Loucy (cell line): ENCODE measurements at regions not wholly inside any gene's neighbourhood (a gene's known extent, or its start where the extent isn't known, plus 50 kb on each side); places are given as distances from the start of the nearest gene placed in this dataset.

Experiments used
- H2AFZ ChIP-seq: fragments of 200-600 bp; sonication (generic); 2 replicates; pipeline ENCODE4 v1.6.0; 2016; ENCODE audit warnings: antibody characterized with exemption, mild to moderate bottlenecking, low read length, moderate library complexity
- H3F3A ChIP-seq: fragments of 200-600 bp; 2 replicates; pipeline ENCODE4 v1.6.0; 2016; ENCODE audit warnings: antibody characterized with exemption, low read depth, mild to moderate bottlenecking
- H3K27me3 ChIP-seq: fragments of 200-600 bp; sonication (generic); 2 replicates; pipeline ENCODE4 v1.6.1; 2014; ENCODE audit warnings: low read length, mild to moderate bottlenecking; ENCODE audit not compliant: insufficient read depth, poor library complexity, severe bottlenecking
- H3K36me3 ChIP-seq: fragments of 200-600 bp; sonication (generic); 2 replicates; pipeline ENCODE4 v1.6.1; 2016; ENCODE audit warnings: low read length; ENCODE audit not compliant: insufficient read depth
- H3K4me1 ChIP-seq: fragments of 200-600 bp; sonication (generic); 2 replicates; pipeline ENCODE4 v1.5.1; 2014; ENCODE audit warnings: low read length, mild to moderate bottlenecking; ENCODE audit not compliant: insufficient read depth, poor library complexity, severe bottlenecking
- H3K4me2 ChIP-seq: fragments of 200-600 bp; sonication (generic); 2 replicates; pipeline ENCODE4 v1.6.0; 2014; ENCODE audit warnings: antibody characterized with exemption, low read length, low read depth, mild to moderate bottlenecking; ENCODE audit not compliant: poor library complexity, severe bottlenecking
- H3K4me3 ChIP-seq: fragments of 200-600 bp; sonication (generic); 2 replicates; pipeline ENCODE4 v1.5.1; 2014; ENCODE audit warnings: low read length, mild to moderate bottlenecking, mixed read lengths; ENCODE audit not compliant: poor library complexity, severe bottlenecking
- H3K79me2 ChIP-seq: fragments of 200-600 bp; sonication (generic); 2 replicates; pipeline ENCODE4 v1.6.1; 2014; ENCODE audit warnings: low read length; ENCODE audit not compliant: insufficient read depth
- H3K9ac ChIP-seq: fragments of 200-600 bp; sonication (generic); 2 replicates; pipeline ENCODE4 v1.6.0; 2014; ENCODE audit warnings: mild to moderate bottlenecking, low read depth, low read length, moderate library complexity; ENCODE audit not compliant: poor library complexity, severe bottlenecking
- H3K9me2 ChIP-seq: fragments of 200-600 bp; sonication (generic); replicated peaks from 2 replicates; pipeline ENCODE4 v1.6.1; 2016; ENCODE audit warnings: low read depth, low read length, mixed read lengths
- H3K9me3 ChIP-seq: fragments of 200-600 bp; sonication (generic); 2 replicates; pipeline ENCODE4 v1.6.1; 2014; ENCODE audit warnings: mild to moderate bottlenecking, antibody characterized with exemption, low read length, low read depth; ENCODE audit not compliant: insufficient read depth
- H4K20me1 ChIP-seq: fragments of 200-600 bp; sonication (generic); 2 replicates; pipeline ENCODE4 v1.6.0; 2014; ENCODE audit warnings: antibody characterized with exemption, low read length, mild to moderate bottlenecking; ENCODE audit not compliant: insufficient read depth, poor library complexity, severe bottlenecking
- CTCF ChIP-seq: fragments of 200-600 bp; sonication (generic); conservative IDR thresholded peaks from 2 replicates; pipeline ENCODE4 v1.5.1; 2014; ENCODE audit warnings: mild to moderate bottlenecking, antibody characterized with exemption, low read length
- EZH2phosphoT487 ChIP-seq: fragments of 200-600 bp; IDR thresholded peaks from 2 replicates; pipeline ENCODE4 v1.6.1; 2018; ENCODE audit warnings: antibody characterized with exemption, mild to moderate bottlenecking, moderate library complexity, borderline replicate concordance

GRCh38 chr6:113364766-113365165 lies 492.4 kb upstream of the MARCKS start:
- Histone ChIP-seq H3K9ac (no peak overlapping the region), H3K79me2 (no peaks in the 10 kb centered on the region), H3K9me2 (no peaks in the 10 kb centered on the region), H3K9me3 (no peaks in the 10 kb centered on the region), H4K20me1 (no peaks in the 10 kb centered on the region), H3K4me1 (no peaks in the 10 kb centered on the region), H2AFZ (no peak overlapping the region), H3F3A (no peaks in the 10 kb centered on the region), H3K36me3 (no peaks in the 10 kb centered on the region), H3K4me3 (no peak overlapping the region), H3K27me3 (no peaks in the 10 kb centered on the region), H3K4me2 (no peak overlapping the region)
- TF ChIP-seq CTCF (no peak), EZH2phosphoT487 (no peak)

- H3K27me3 ChIP-seq: no peaks in the 10 kb centered on the region
- TF ChIP-seq EZH2phosphoT487 (no peak), CTCF (no peak)
- no peaks in the 10 kb centered on the region for H3F3A ChIP-seq
- H3K4me1 ChIP-seq: no peaks in the 10 kb centered on the region
- H4K20me1 ChIP-seq: no peaks in the 10 kb centered on the region
- no peak overlapping the region for H2AFZ ChIP-seq
- no peaks in the 10 kb centered on the region for H3K36me3 ChIP-seq
- H3K9ac ChIP-seq: no peak overlapping the region
- no peak overlapping the region for H3K4me2 ChIP-seq
- no peaks in the 10 kb centered on the region for H3K9me3 ChIP-seq
- no peaks in the 10 kb centered on the region for H3K9me2 ChIP-seq
- no peaks in the 10 kb centered on the region for H3K79me2 ChIP-seq
- no peak overlapping the region for H3K4me3 ChIP-seq
Measured at GRCh38 chr6:113365191-113365590, 492.0 kb upstream of the MARCKS start.

DNA sequence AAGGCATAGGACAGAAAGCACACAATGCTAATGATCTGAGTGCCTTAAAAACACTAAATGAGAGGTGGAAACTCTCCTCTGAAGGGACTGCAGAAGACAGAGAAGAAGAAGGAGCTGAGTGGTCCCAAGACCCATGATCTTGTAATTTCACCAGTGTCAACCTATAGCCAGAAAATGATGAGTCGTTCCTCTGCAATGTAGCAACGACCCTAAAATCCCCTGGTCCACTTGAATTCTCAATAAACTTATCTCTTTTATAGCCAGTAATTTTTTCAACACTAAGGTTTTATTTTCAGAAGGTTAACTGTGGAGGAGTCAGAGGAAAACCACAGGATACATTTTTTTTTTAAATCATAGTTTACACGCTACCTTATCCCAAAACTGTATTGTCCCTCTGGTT lies 490.6 kb upstream of the MARCKS start:
- Histone ChIP-seq H3K79me2 (no peaks in the 10 kb centered on the region), H4K20me1 (no peaks in the 10 kb centered on the region), H3K4me3 (no peak overlapping the region), H2AFZ (no peak overlapping the region), H3K9me2 (no peaks in the 10 kb centered on the region), H3K36me3 (no peaks in the 10 kb centered on the region), H3K4me1 (no peaks in the 10 kb centered on the region), H3K9me3 (no peaks in the 10 kb centered on the region), H3K4me2 (no peak overlapping the region), H3K27me3 (no peaks in the 10 kb centered on the region), H3F3A (no peaks in the 10 kb centered on the region), H3K9ac (no peak overlapping the region)
- TF ChIP-seq EZH2phosphoT487: no peak
- TF ChIP-seq CTCF: no peak
